ENCODE measurements at regions not wholly inside any gene's neighbourhood (a gene's known extent, or its start where the extent isn't known, plus 50 kb on each side); places are given as distances from the start of the nearest gene placed in this dataset.
"Not testable (repeated sequence)": the region's sequence is repeated elsewhere in the genome, so short reads cannot be mapped to it uniquely, and the experiment has no call there.

DNA sequence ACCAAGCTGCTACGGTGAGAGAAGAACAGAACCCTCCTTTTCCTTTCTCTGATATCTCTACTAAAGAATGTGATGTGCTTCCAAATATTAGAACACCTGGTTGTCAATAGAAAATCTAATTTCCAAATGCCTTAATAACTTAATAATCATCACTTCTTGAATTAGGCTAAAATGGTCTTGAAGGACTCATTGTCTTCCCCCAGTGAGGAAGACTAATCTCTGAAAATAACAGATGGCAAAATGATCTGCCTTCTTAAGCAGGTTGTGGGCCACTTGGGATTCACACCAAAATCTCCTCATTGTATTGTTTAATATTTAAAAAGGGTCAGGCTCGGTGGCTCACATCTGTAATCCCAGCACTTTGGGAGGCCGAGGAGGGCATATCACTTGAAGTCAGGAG lies 805.9 kb upstream of the AUTS2 start:
- H3K9me3 Mint-ChIP-seq = peaks cover 5% of the 10 kb centered on the region
- no peak overlapping the region for H3K4me3 Mint-ChIP-seq
- H3K27ac Mint-ChIP-seq = no peak overlapping the region
- no peaks in the 10 kb centered on the region for H3K4me1 Mint-ChIP-seq
- H3K36me3 Mint-ChIP-seq = no peaks in the 10 kb centered on the region
- no peaks in the 10 kb centered on the region for H3K27me3 Mint-ChIP-seq

DNA sequence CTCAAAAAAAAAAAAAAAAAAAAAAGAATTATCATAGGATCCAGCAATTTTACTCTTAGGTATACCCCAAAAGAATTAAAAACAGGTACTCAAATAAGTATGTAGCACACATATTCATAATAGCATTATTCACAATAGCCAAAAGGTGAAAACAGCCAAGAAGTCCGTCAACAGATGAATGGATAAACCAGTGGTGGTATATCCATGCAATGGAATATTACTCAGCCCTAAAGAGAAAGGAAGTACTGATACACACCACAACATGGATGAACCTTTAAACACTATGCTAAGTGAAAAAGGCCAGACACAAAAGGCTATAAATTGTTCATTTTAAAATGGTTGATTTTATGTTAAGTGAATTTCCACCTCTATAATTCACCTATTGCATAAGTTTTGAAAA lies 804.8 kb upstream of the AUTS2 start:
- no peaks in the 10 kb centered on the region for H3K36me3 Mint-ChIP-seq
- no peak overlapping the region for H3K4me3 Mint-ChIP-seq
- H3K4me1 Mint-ChIP-seq = no peaks in the 10 kb centered on the region
- H3K9me3 Mint-ChIP-seq = peaks cover 5% of the 10 kb centered on the region
- H3K27me3 Mint-ChIP-seq = no peaks in the 10 kb centered on the region
- no peak overlapping the region for H3K27ac Mint-ChIP-seq

DNA sequence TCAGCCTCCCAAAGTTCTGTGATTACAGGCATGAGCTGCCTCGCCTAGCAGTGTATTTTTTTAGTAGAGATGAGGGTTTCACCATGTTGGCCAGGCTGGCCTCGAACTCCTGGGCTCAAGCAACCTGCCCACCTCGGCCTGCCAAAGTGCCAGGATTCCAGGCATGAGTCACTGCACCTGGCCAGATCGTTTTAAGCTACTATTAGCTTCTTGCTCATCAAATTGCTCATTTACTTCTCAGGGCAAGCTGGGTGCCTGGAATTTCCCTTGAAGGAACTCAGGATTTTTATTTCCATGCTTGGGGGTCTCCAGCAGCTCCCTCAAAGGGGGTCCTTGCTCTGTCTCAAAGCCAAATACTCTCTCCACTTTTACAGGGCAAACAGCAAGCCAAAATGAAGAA lies 798.0 kb upstream of the AUTS2 start:
- Mint-ChIP-seq H3K27me3 (no peaks in the 10 kb centered on the region), H3K4me1 (no peaks in the 10 kb centered on the region), H3K9me3 (no peaks in the 10 kb centered on the region), H3K4me3 (no peak overlapping the region), H3K27ac (no peak overlapping the region), H3K36me3 (no peaks in the 10 kb centered on the region)

DNA sequence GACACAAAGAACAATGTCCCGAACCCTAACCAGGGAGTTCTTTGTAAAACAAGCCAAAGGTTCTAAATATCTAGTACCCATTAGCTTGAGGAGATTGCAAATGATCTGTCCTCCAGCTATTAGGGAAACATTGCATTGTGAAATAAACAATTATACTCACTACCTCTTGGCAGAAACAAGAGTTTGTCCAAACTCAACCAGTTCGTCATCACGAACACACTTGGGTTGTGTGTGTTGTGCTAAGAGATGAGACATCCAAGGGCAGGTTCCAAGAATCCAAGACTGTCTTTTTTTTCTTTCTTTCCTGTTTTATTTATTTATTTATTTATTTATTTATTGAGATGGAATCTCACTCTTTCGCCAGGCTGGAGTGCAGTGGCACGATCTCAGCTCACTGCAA lies 793.1 kb upstream of the AUTS2 start:
- Mint-ChIP-seq H3K27ac (no peak overlapping the region), H3K9me3 (peaks cover 3% of the 10 kb centered on the region), H3K4me1 (no peaks in the 10 kb centered on the region), H3K4me3 (no peak overlapping the region), H3K36me3 (no peaks in the 10 kb centered on the region), H3K27me3 (no peaks in the 10 kb centered on the region)

DNA sequence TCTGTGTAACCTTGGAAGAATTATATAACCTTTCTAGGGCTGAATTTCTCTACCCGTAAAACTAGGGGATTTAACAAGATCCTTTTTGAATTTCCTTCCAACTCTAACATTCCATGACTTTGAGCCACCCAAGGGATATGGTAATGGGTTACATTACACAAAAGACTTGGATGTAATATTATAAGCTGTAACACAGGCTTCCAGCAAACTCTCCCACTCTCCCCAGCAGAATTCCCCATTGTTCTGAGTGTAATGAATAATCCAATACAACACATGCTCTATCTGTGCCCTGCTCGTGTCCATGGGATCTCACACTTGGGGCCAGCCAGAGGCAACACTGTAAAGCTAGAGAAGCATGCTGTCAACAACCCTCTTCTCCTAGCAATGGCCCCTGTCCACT lies 790.6 kb upstream of the AUTS2 start:
- peaks cover 3% of the 10 kb centered on the region for H3K9me3 Mint-ChIP-seq
- no peaks in the 10 kb centered on the region for H3K4me1 Mint-ChIP-seq
- H3K36me3 Mint-ChIP-seq = no peaks in the 10 kb centered on the region
- H3K27me3 Mint-ChIP-seq = no peaks in the 10 kb centered on the region
- H3K4me3 Mint-ChIP-seq = no peak overlapping the region
- H3K27ac Mint-ChIP-seq = no peak overlapping the region

DNA sequence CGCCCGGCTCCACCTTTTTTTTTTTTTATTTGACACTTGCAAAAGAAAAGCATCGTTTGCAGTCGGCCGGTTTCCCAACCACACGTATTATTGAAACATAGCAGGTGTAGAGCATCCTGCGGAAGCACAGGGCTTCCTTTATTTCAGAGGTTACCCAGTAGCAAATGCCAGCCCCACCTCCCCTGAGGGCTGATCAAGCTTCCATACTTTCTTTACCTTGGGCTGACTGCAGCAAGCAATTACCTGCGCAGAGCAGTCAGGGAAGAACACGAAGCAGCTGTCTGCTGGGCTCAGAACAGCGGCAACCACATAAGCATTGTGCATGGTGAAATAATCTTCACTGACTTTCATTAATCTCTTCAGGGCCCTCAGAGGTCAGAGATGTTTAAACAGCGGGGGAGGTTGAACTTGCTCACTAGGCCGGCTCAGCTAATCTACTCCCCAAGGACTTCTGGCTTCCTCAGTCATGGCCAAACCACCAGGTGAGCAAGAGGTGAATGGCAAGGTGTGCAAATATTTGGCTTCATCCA lies 784.7 kb upstream of the AUTS2 start:
- Mint-ChIP-seq H3K9me3 (peaks cover 6% of the 10 kb centered on the region), H3K27ac (no peak overlapping the region), H3K4me1 (no peaks in the 10 kb centered on the region), H3K36me3 (no peaks in the 10 kb centered on the region), H3K27me3 (no peaks in the 10 kb centered on the region), H3K4me3 (no peak overlapping the region)

DNA sequence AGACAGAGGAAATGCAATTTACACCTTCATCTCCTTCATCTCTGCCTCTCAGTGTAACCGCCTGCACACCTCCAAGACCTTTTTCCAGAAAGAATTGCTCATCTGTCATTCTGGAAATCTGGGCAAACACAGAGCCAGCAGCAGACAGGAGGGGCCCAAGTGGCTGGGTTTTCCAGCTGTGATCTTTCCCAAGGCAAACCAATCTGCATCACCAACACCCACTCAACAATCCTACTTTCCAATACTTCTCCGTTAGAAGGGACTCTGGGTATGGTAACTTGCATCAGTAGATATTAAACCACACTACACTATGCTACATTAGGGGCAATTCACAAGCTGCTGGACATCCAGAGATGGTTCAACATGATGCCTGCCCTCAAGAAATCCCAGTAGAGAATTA lies 781.8 kb upstream of the AUTS2 start:
- H3K27me3 Mint-ChIP-seq = peaks cover 1% of the 10 kb centered on the region

DNA sequence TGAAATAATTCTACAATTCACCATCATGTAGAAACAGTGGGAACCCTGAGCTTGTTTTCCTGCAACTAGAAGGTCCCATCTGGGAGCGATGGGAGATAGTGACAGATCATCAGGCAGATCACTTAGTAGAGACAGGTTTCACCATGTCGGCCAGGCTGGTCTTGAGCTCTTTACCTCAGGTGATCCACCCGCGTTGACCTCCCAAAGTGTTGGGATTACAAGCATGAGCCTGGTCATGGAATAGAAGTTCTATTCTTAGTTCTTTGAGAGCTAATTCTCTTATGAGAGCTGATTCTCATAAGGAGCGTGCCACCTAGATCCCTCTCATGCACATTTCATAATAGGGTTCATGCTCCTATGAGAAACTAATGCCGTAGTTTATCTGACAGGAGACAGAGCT lies 778.0 kb upstream of the AUTS2 start:
- peaks cover 1% of the 10 kb centered on the region for H3K27me3 Mint-ChIP-seq
- no peaks in the 10 kb centered on the region for H3K4me1 Mint-ChIP-seq
- H3K9me3 Mint-ChIP-seq = peaks cover 12% of the 10 kb centered on the region
- no peaks in the 10 kb centered on the region for H3K36me3 Mint-ChIP-seq
- H3K27ac Mint-ChIP-seq = no peak overlapping the region
- H3K4me3 Mint-ChIP-seq = no peak overlapping the region

More for the DNA sequence above, 781.8 kb upstream of the AUTS2 start:
- no peak overlapping the region for H3K4me3 Mint-ChIP-seq
- no peaks in the 10 kb centered on the region for H3K36me3 Mint-ChIP-seq
- peaks cover 12% of the 10 kb centered on the region for H3K9me3 Mint-ChIP-seq
- no peaks in the 10 kb centered on the region for H3K4me1 Mint-ChIP-seq
- H3K27ac Mint-ChIP-seq = no peak overlapping the region

DNA sequence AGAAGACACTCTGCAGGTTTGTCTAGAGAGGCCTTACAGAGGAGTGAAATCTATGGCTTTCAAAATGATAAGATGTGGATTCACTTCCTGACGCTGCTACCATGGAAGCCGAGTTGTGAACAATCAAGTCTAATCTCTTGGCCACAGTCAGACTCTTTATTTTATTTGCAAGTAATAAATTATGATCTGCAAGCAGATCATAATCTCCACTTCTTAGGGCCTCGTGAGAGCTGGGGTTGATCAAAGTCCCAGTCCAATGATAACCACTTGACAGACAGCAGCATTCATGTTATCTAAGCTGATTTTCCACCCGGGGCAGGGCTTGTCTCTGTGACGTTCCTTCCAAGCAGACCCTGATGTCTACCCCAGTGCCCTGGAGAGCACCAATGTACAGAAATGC lies 776.4 kb upstream of the AUTS2 start:
- H3K9me3 Mint-ChIP-seq = peaks cover 19% of the 10 kb centered on the region
- H3K4me3 Mint-ChIP-seq = no peak overlapping the region
- H3K27me3 Mint-ChIP-seq = peaks cover 1% of the 10 kb centered on the region
- no peaks in the 10 kb centered on the region for H3K4me1 Mint-ChIP-seq
- no peak overlapping the region for H3K27ac Mint-ChIP-seq
- H3K36me3 Mint-ChIP-seq = no peaks in the 10 kb centered on the region

DNA sequence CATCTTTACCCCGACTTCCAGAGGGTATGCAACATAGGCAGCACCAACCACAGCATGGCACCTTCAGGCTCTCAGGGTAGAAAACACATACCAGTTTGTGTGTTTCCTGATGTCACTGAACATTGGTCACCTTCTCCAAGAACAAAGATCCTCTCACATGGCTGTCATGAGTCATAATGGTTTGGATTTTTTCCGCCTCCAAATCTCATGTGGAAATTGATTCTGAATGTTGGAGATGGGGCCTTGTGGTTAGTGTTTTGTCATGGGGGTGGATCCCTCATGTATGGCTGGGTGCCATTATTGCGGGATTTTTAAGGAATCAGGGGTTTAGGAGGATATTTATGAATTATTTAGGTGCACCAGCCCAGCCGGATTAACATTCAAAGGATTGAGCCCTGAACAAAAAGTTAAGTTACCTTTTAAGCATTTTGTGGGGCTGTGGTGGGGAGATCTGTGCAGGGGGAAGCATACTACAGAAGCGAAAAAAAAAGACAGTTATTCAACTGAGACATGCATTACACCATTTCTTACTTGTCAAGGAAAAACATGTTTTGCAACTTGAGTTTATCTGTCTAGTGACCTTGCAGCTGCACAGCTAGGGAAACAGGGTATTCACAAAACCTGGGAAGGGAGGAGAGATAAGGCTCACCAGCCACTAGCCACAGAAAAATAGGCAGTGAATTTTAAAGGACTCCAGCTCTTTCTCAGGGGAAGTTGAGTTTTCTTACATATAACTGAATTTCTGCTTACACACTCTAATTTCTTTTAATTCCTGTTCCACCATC lies 774.1 kb upstream of the AUTS2 start:
- Mint-ChIP-seq H3K9me3 (peaks cover 15% of the 10 kb centered on the region), H3K36me3 (no peaks in the 10 kb centered on the region)

DNA sequence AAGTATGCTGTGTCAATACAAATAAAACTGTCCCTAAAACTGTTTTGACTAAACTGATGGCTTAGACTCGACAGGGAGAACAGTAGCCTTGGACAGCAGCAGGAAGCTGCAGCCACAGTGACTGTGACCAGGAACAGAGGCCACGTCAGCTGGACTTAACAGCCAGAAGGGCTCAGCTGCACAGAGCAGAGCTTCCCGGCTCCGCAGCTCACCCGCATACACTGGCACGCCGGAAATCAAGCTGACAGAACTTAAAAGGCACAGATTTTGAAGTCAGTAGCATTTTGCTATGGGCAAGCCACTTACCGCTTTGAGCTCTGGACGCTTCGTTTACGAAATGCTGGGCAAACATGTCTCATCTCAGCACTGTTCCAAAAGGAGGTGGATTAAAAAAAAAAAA lies 769.7 kb upstream of the AUTS2 start:
- Mint-ChIP-seq H3K4me1 (no peaks in the 10 kb centered on the region), H3K9me3 (peaks cover 15% of the 10 kb centered on the region), H3K4me3 (no peak overlapping the region), H3K27me3 (no peaks in the 10 kb centered on the region), H3K27ac (no peak overlapping the region), H3K36me3 (no peaks in the 10 kb centered on the region)

More for the DNA sequence above, 774.1 kb upstream of the AUTS2 start:
- Mint-ChIP-seq H3K27me3 (no peaks in the 10 kb centered on the region), H3K4me3 (no peak overlapping the region), H3K27ac (no peak overlapping the region), H3K4me1 (no peaks in the 10 kb centered on the region)

DNA sequence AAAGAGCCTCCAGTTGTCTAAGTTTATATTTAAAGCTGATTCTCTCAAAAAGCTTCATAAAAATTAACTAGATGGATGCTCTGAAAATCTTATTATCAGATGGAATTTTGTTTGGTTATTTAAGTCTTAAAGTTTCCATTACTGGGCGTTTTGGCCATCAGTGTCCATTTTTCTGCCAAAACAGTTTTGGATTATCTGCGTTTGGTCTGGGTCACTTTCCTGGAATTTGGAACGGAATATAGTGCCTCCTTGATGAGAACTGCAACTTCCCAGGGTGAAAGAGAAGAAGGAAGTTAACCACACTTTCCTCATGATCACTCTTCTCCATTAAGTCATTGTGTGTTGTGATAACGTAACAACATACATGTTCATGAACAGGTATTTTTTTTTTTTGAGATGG lies 764.9 kb upstream of the AUTS2 start:
- no peaks in the 10 kb centered on the region for H3K36me3 Mint-ChIP-seq
- H3K4me1 Mint-ChIP-seq = no peaks in the 10 kb centered on the region
- H3K27me3 Mint-ChIP-seq = no peaks in the 10 kb centered on the region
- H3K27ac Mint-ChIP-seq = no peak overlapping the region
- H3K4me3 Mint-ChIP-seq = no peak overlapping the region
- no peaks in the 10 kb centered on the region for H3K9me3 Mint-ChIP-seq

DNA sequence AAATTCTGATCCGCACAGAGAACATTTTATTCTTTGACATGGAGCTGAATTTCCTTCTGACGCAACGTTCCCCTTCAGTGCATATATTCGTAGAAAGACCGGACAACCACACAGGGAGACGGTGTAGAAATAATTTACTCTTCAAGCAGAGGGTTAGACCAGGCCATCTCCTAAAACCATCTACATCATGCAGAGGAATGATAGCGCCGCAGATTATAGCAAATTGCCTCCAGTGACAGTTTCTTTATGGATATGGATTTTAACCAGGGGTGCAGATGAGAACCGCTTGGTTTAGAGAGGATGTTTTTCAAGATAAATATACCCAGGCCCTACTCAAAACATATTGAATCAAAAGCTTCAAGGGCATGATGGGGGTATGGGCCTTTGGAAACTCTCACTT lies 759.3 kb upstream of the AUTS2 start:
- H3K27ac Mint-ChIP-seq = no peak overlapping the region
- no peaks in the 10 kb centered on the region for H3K36me3 Mint-ChIP-seq
- no peaks in the 10 kb centered on the region for H3K27me3 Mint-ChIP-seq
- no peaks in the 10 kb centered on the region for H3K4me1 Mint-ChIP-seq
- H3K4me3 Mint-ChIP-seq = no peak overlapping the region
- H3K9me3 Mint-ChIP-seq = no peaks in the 10 kb centered on the region

DNA sequence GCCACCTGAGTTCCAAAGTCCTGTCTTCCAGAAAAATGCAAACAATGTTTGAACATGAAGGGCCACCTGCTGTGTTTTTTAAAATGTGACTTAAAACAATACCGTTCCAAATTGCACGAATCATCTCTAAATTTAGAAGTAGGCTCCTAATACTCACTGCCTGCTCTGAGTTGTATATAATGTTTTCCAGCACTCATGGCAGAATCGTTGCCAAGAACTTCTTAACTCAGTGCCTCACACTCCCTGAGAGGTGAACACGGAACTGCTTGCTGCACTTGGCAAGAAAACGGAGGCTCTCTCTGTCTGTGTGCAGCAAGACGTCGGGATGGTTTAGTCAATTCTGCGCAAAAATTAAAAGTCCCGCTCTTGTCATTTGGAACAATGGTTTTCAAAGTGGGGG lies 757.3 kb upstream of the AUTS2 start:
- Mint-ChIP-seq H3K4me3 (no peak overlapping the region), H3K9me3 (no peaks in the 10 kb centered on the region), H3K36me3 (no peaks in the 10 kb centered on the region), H3K27me3 (no peaks in the 10 kb centered on the region), H3K4me1 (no peaks in the 10 kb centered on the region), H3K27ac (no peak overlapping the region)

DNA sequence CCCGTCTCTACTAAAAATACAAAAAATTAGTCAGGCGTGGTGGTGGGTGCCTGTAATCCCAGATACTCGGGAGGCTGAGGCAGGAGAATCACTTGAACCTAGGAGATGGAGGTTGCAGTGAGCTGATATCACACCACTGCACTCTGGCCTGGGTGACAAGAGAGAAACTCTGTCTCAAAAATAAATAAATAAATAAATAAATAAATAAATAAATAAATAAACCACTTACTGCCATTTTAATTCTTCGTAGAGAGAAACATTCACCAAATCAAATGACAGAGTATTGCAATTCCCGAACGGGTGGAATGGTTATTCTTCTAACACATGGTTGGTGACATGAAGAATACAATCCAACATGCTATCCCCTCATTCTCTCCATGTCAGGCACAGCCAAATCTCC lies 754.3 kb upstream of the AUTS2 start:
- H3K9me3 Mint-ChIP-seq, H3K36me3 Mint-ChIP-seq, H3K27me3 Mint-ChIP-seq, H3K27ac Mint-ChIP-seq, H3K4me3 Mint-ChIP-seq, H3K4me1 Mint-ChIP-seq: not testable (repeated sequence)

DNA sequence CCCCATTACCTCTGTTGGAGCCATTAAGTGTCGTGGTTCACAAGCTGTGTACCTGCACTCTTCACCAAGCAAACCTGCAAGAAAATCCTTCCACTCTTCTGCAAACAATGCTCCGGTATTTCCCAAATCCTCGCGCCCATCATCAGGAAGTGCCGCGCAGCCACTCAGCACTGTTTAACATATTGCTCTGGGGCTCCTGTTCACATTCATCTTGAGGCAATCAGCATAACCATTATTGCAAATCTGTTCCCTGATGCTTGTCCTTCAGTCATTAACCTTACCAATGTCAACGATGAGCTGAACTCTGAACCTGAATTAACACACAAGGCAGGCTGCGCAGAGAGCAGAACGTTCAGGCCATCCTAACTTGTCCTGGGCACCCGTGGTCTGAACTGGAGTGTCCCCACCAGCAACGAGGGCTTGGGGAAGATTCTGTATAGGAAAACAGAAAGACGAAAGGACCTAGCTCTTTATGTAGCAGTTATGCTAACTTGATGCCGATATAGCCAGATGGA lies 751.4 kb upstream of the AUTS2 start:
- H3K27me3 Mint-ChIP-seq = no peaks in the 10 kb centered on the region
- H3K27ac Mint-ChIP-seq = no peak overlapping the region
- no peaks in the 10 kb centered on the region for H3K36me3 Mint-ChIP-seq
- H3K4me3 Mint-ChIP-seq = no peak overlapping the region
- no peaks in the 10 kb centered on the region for H3K4me1 Mint-ChIP-seq
- peaks cover 4% of the 10 kb centered on the region for H3K9me3 Mint-ChIP-seq

DNA sequence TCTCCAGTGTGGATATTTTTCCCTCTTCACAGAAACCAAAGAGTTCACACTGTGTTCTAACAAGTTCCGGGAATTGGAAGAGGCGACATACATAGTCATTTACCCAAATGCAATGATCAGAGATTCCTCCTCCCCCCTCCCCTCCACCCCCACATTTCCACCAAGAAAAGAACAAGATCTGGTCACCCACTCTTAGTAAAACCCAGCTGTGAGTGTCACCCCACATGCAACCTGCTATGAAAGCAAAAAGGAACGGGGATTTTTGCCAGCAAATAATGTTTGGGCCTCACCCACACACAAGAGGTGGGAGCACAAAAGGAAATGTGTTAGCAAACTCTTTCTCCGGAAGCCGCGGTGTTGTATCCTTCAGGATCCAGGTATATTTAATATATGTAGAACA lies 745.0 kb upstream of the AUTS2 start:
- no peak overlapping the region for H3K4me3 Mint-ChIP-seq
- H3K27me3 Mint-ChIP-seq = no peaks in the 10 kb centered on the region
- no peaks in the 10 kb centered on the region for H3K36me3 Mint-ChIP-seq
- H3K9me3 Mint-ChIP-seq = peaks cover 4% of the 10 kb centered on the region
- no peak overlapping the region for H3K27ac Mint-ChIP-seq
- H3K4me1 Mint-ChIP-seq = no peaks in the 10 kb centered on the region
